ENCODE measurements at regions not wholly inside any gene's neighbourhood (a gene's known extent, or its start where the extent isn't known, plus 50 kb on each side); places are given as distances from the start of the nearest gene placed in this dataset.
"Not testable (repeated sequence)": the region's sequence is repeated elsewhere in the genome, so short reads cannot be mapped to it uniquely, and the experiment has no call there.

DNA sequence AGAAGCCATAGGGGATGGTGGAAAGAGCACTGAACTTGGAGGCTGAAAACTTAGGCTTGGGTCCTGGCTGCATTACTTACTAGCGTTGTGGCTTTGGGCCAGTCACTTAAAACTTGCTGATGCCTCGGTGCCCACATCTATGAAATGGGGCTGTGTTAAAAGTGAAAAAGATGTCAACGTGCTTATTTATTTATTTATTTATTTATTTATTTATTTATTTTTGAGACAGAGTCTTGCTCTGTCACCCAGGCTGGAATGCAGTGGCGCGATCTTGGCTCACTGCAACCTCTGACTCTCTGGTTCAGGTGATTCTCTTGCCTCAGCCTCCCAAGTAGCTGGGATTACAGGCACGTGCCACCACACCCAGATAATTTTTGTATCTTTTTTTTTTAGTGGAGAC is 94.3 kb downstream of the MRM1 start:
- not testable (repeated sequence) for DNase-seq (ENCODE audit: low read depth in 3 of 3)

DNA sequence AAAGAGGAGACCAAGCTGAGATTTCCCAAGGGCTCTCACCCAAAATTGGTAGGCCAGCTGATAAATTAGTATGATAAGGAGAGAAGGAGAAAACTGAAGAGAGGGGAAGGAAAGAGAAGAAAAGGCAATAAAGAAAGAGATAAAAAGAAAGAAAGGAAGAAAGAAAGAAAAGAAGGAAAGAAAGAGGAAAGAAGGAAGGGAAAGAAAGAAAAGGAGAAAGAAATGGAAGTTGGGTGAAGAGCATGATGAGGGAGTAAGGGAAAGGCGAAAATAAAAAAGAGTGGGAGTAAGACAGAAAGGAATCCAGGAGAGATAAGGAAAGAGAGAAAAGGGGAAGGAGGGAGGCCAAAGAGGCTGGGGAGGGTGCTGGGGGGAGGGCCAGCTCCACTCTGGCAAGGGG is 95.4 kb downstream of the MRM1 start:
- DNase-seq (ENCODE audit: low read depth in 3 of 3): no peak

DNA sequence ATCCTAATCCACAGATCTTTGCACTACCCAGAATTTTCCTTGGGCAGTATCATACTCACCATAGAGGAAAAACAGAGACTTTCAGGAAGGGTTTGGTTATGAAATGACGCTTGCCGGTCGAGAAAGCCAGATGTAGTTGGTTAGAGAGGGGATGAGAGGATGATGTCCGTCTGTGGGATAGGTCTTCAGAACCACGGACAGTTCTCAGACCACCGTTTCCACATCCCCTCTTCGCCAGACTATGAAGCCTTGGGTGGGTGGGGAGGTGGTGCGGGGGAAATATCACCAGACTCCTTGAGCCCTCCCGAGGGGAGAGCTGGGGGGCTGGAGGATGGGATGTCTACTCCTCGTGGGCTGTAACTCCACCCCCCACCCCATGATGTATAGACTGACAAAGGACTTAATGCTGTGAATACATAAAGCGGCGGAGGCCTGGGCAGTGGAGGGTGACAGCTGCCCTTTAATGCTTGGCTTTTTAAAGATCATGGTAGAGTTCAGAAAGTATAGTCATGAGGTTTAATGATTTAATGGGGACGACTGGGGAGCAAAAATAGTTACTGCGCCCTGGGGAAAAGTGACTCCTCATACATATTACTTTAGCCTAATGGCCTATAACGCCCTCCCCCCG is 96.6 kb downstream of the MRM1 start:
- no peak for DNase-seq (ENCODE audit: low read depth in 3 of 3)

DNA sequence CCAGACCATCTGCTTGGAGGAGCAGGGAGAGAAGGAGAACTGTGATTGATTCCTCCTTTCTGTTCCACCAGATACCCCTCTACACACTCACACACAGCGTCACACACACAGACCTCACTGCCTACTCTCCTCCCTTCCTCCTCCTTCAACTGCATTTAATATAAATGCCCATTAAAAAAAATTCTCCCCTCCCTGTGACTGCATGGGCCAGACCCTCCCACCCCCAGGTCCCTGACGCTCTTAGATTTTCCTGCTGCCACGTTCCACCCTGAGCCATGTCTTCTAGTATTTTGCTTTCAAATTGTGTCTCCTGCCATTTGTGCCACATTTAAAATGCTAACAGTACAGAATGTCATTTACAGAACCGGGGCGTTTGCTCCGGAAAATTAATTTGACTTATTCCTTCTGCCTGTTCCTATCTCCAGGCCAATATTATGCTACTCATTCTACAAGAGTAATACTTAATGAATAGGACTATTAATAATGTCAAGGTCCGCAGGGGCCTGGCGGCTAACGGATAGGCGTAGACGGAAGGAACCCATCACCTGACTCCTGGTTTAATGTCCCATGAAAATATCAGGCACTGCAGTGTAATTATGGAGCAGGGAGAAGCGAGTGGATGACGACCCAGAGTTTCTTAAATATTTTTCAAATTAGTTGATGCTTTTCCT is 100.2 kb downstream of the MRM1 start:
- no peak for DNase-seq (ENCODE audit: low read depth in 3 of 3)

DNA sequence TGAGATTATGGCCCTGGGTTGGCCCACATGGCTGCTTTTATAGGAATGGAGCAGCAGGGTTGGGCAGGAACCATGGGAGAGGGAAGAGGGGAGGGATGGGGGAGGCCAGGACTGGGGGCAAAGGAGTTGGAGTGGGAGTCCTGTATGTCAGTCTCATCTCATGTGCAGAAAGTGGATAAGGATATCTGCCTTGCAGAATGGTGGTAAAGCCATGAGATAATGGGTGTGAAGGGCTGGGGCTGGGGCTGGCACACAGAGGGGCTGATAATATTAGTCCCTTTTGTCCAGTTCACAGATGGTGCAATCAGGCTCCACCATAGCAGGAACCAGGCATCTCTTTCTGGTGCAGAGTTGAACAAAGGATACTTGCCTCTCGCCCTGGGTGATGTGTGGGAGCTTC is 101.3 kb downstream of the MRM1 start:
- no peak for DNase-seq (ENCODE audit: low read depth in 3 of 3)

DNA sequence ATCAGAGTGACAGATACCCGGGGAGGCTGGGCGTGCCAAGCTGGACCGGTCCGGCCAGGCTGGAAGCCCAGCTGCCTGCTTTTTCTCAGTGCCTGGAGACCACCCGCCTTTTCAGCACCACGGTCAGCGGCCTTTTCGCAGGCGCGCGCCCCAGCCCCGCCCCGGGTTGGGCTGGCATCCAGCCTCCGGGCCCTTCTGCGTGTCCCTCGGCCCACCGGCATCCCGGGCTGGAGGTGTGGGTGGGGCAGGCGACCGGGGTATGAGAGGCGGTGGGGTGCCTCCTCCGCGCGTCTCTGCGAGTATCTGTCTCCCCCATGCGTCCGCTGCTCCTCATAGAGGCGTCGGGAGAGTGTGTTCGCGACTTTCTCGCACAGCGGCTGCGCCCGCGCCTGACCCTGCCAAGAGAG is 102.5 kb downstream of the MRM1 start:
- DNase-seq (ENCODE audit: low read depth in 3 of 3): peak in 2 of 3 donors; percentile 19 to 51

DNA sequence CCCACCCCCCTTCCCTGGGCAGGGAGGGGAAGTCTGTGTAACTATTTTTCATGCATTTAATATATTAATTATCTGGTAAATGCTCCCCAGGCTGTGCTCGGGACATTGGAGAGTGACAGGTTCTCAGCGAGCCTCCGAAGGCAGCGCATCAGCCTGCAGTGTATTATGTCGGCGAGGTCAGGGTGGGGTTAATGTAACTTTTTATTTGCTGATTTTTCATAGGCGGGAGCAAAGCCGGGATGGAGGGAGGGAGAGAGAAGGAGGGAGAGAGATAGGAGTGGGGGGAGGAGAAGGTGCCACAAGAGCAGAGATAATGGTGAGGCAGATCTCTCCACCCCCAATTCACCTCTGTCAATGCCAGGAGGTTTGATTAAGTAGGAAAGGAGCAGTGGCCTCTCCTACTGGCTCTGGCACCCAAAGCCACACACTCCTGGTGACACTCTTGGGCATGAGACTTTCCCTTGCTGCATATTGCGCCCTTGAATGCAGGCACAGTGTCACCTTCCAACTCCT is 104.0 kb downstream of the MRM1 start:
- DNase-seq (ENCODE audit: low read depth in 3 of 3): no peak

DNA sequence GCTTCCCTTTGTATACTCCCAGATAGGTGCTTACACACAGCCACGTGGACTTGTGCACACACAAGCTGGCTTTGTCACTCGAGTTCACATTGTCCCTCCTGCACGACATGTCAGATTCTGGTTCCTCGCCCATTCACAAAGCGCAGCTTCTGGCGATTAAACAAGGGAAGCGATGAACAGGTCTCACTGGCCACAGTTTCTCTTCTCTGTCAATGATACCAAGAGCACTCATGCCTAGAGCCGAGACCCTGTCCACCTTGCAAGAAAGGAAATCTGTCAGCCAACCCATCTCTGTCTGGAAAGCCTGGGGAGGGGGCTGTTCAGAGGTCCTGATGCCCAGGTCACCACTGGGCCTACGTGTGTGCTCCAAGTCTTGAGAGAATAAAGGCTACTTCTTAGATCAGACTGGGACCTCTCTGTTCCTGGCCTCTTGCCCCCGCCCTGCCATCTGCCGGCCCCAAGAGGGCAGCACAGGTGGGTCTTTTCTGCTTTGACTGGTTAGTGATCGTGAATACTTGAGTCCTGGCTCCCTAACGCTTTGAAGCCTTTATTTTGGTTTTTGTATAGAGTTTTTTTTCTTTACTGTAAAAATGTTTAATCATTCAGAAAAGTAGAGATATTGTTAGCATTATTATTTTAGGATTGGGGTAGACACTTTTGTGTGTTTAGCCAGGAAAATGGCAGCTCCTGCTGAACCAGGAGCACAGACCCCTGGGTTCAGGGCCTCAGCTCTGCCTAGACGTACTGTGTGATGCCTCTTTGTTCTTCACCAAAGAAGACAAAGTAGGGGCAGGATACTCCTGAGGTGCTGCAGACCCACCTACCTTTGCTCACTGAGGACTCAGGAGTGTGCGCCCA is 104.7 kb downstream of the MRM1 start:
- peak in 1 of 3 donors; percentile 10 for DNase-seq (ENCODE audit: low read depth in 3 of 3)

DNA sequence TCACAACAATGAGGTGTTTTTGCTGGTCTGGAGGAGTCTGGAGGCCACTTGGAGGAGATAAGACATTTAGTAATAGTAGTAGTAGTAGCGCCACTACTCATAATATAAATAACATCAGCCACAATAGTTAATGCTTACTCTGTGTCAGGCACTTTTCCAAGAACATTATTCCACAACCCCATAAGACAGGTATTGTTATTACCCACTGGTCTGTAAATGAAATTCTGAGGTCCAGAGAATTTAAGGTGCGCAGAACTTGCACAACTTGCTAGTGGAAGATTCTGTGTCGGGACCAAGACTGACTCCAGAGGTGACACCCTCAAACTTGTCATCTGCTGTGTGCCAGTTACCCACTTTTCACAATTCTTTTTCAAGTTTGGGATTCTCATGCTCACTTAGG is 106.5 kb downstream of the MRM1 start:
- no peak for DNase-seq (ENCODE audit: low read depth in 3 of 3)

DNA sequence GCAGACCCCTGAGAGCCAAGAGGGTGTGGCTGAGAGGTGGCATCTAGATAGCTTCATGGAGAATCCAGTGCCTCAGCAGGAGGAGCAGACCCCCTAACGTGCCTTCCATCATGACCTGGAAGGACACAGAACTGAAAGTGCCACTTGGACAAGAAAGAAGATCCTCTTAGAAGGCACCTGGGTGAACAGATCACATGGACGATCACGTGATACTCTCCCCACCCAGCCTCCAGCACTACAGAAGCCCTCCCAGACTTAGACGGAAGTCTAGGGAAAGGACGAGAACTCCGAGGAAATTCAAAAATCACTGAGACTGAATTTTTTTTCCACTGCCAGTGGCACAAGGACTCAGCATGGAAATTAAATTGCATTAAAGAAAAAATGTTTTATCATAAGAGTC is 113.4 kb downstream of the MRM1 start:
- DNase-seq (ENCODE audit: low read depth in 3 of 3): no peak

DNA sequence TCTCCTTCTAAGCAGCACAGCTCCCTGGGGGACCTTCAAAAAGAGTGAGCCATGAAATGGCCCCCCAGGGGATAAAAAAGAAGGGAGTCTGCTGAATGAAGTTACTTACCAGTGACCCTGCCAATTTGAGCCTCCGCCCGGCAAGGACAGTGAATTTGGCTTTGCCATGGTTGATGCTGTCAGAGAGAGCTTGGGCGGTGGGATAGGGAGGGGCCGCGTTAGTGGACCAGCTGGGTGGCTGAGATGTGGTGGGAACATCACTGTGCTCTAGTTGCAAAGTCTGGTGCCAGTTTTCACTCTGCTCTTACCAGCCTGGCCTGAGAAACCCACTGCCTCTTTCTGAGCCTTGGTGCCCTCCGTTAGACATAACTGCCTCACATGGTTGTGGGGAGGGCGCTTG is 114.6 kb downstream of the MRM1 start:
- DNase-seq (ENCODE audit: low read depth in 3 of 3): no peak

DNA sequence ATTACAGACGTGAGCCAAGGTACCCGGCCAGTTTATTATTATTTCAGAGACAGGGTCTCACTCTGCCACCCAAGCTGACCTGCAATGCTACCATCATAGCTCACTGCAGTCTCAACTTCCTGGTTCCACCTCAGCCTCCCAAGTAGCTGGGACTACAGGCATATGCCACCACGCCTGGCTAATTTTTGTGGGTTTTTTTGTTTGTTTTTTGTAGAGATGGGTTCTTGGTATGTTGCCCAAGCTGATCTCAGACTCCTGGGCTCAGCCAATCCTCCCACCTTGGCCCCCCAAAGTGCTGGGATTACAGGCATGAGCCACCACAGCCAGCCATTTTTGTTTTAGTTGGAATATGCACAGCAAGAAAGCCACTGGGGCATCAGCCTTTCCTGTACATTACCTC is 115.7 kb downstream of the MRM1 start:
- no peak for DNase-seq (ENCODE audit: low read depth in 3 of 3)

DNA sequence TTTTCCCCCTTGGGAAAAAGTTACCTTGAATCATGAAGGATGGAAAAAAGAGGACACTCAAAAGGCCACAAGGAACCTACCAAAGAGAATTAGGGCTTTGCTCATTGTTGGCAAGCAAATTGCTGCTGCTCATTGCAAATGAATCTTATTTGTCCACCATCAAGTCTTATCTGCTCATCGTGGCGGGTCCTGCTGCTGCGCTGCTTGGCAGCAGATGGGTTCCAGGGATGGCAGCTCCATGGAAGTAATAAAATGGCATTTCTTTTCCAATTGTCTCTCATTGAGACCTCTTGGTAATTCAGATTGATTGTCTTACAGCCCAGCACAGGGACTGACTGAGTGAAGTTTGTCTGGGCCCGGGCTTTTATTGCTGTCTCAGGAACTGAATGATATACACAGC is 118.7 kb downstream of the MRM1 start:
- no peak for DNase-seq (ENCODE audit: low read depth in 3 of 3)

DNA sequence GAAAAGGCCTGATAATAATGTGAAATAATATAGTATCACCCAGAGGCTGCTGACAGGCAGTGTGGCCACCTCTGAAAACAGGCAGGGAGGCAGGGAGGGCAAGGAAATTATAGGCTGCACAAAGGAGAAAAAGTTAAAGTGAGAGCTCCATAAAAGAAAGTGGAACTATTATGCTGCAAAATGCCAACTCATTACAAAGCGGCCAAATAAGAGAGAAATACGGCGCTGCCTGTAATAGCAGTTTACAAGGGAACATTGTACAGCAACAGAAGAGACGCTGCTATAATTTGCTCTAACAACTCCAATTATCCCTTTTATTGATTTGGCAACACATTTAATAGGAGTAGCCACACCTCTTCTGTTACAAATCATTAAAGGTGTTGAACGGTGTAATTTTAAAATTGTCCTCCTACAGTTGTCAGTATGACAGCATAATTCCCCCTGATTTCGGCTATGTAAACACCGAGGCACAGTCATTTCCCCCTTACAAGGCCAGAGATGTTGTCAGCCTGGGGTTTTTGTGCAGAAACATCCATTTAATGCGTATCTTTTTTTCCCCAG is 120.3 kb downstream of the MRM1 start:
- peak in 1 of 3 donors; percentile 5 for DNase-seq (ENCODE audit: low read depth in 3 of 3)

DNA sequence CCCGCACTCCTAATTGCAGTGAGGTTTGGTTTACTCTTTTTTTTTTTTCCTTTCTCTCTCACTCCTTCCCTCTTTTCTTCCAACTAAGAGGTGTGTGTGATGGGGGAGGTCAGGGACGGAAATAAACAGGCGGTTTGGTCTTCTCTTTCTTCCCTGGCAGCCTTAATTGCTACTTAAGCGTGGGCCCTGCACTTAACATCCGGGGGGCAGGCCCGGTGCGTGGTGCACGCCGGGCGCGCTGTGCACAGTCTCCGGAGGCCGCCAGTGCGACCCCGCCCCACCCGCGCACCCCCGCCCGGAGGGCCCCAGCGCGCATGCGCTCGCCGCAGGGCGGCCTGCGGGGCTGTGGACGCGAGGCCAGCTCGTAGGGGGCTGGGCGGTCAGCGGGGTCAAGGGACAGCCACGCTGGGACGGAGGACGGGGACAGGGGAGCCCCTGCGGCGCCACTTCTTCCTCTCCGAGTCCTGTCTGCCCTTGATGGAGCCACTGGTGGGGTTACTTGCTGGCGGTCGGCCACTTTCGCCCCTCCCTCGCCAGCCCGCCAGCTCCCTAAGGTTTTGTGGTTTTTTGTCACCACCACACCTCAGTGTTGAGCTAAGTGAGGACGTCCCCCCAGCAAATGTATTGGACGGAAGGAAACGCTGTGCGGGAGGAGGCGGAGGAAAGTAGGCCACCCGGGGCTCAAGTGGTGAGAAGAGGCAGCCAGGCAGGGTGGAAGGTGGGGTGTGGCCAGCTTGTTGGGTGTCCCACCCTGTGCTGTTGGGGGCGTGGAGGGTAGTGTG is 120.9 kb downstream of the MRM1 start:
- peak; percentile 55 to 74 (median 70) for DNase-seq (ENCODE audit: low read depth in 3 of 3)

DNA sequence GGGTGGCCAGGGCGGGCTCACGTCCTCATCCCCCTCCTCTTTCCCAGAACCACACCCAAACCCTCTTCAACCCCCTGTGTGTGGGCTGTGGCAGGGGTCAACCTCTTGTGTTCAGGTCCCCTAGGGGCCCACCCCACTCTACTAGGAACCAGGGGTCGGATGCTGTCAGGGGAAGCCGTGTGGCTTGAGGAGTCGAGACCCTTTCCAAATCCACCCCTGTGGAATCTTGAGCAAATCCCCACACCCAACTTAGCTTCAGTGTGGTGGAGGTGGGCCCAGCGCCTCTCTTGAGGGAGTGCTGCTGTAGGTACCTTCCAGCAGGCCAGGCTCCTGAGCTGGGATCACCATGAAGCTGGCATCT is 121.5 kb downstream of the MRM1 start:
- no peak for DNase-seq (ENCODE audit: low read depth in 3 of 3)

DNA sequence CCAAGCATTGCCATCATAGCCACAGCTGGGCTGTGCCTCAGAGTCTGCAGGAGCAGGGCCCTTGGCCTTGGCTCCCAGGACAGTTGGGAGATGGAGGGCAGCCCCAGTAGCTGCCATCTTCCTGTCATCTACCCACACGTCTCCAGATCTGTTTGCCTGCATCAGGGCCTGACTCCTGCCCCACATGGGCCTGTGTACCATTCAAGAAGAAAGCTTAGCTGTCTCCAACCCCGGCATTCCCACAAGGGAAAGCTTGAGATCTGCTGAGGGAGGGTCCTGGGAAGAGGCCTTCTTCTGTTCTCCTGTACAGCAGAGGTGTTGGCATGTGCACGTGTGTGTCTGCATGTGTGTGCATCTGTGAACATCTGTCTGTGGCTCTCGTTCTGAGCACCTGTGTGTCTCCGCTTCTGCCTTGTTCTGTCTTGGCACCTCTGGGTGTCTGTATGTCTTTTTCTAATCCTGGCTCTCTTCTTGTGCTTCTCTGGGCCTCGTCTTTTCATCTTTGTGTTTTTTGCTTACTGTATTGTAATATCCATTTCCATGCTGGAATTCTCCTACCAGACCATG is 122.2 kb downstream of the MRM1 start:
- DNase-seq (ENCODE audit: low read depth in 3 of 3): no peak

DNA sequence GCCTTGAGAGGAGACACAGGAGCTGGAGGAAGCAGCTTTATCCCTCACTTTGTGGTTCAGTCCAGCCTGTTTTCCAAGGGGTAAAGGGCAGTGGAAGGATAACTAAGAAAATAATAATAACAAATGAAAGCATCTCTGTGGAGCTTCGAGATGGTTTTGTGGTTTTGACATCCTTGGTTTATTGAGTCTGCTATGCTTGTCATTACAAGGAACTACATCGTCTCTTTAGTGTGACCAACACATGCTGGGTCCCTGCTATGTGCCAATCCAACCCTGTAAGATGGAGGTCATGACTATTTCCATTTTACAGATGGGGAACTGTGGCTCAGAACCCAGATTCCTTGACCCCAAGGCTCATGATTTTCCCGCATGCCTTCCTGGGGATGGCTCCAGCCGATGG is 124.8 kb downstream of the MRM1 start:
- no peak for DNase-seq (ENCODE audit: low read depth in 3 of 3)

DNA sequence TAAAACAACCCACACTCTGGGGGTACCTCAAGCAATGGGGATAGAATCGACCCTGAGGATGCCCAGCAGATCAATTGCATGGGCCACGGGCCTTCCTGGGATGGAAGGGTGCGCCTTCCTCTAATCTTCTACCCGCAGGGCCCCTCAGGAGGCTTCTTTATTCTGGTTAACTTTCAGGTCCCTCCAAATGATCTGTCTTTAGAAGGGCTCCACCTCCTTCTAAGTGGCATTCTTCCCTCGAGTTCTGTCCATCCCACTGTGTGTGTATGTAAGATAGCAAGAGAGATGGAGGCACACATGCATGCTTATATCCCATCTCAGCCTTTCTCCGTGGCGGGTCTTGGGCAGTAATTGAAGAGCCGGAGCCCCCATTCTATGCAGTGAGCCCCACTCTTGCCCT is 125.7 kb downstream of the MRM1 start:
- DNase-seq (ENCODE audit: low read depth in 3 of 3): no peak

DNA sequence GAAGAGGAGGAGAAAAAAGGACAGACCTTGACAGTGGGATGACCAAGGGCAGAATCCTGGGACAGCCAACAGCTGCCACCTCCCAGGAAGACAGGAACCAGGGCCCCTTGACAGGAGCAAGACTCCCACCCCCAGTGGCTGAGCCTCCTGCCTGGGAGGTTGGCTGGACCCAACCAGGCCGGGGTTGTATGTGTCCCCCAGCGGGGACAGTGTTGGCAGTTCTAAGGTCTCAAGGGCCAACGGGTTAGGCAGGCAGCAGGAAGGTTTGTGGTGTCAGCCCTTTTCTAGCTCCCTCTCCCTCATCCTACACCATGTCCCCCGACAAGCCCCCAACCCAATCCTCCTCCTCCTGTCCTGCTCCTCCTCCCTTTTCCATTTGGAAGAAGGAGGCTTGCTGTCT is 126.2 kb downstream of the MRM1 start:
- no peak for DNase-seq (ENCODE audit: low read depth in 3 of 3)
